ENCODE measurements at regions not wholly inside any gene's neighbourhood (a gene's known extent, or its start where the extent isn't known, plus 50 kb on each side); places are given as distances from the start of the nearest gene placed in this dataset.

- no peak overlapping the region for H3K27ac ChIP-seq
- H3K4me3 ChIP-seq, result no peak overlapping the region
- DNase-seq (ENCODE audit: low spot score in 2 of 2), result no peak
- TF ChIP-seq POLR2AphosphoS5 (IDR thresholded peaks at IDR 0.05) (no peak), EP300 (IDR thresholded peaks at IDR 0.05) (no peak), POLR2A (IDR thresholded peaks at IDR 0.05) (no peak), CTCF (IDR thresholded peaks at IDR 0.05) (no peak)
- peaks cover 4% of the 10 kb centered on the region for H3K4me1 ChIP-seq
- no peaks in the 10 kb centered on the region for H3K9me3 ChIP-seq
- 100% methylated on average over 1 of the region's 1 CpG for WGBS
- H3K36me3 ChIP-seq, result no peaks in the 10 kb centered on the region
- no peaks in the 10 kb centered on the region for H3K27me3 ChIP-seq
These were observed 446.1 kb downstream of the TTLL7 start for GRCh38 chr1:83552820-83553219.

- no peak for DNase-seq (ENCODE audit: low spot score in 2 of 2)
- Histone ChIP-seq H3K27me3 (no peaks in the 10 kb centered on the region), H3K36me3 (no peaks in the 10 kb centered on the region), H3K27ac (no peak overlapping the region), H3K9me3 (no peaks in the 10 kb centered on the region), H3K4me3 (no peak overlapping the region), H3K4me1 (no peaks in the 10 kb centered on the region)
- 92% methylated on average over 1 of the region's 1 CpG for WGBS
- TF ChIP-seq POLR2A (IDR thresholded peaks at IDR 0.05), result no peak
- TF ChIP-seq CTCF (IDR thresholded peaks at IDR 0.05), result no peak
- no peak for TF ChIP-seq EP300 (IDR thresholded peaks at IDR 0.05)
These were observed 450.6 kb downstream of the TTLL7 start for GRCh38 chr1:83548311-83548710.

GRCh38 chr1:83547901-83548300, 451.0 kb downstream of the TTLL7 start:
- no peaks in the 10 kb centered on the region for H3K27me3 ChIP-seq
- H3K4me1 ChIP-seq, result no peaks in the 10 kb centered on the region
- 87% methylated on average over 6 of the region's 6 CpGs for WGBS
- no peak overlapping the region for H3K4me3 ChIP-seq
- no peaks in the 10 kb centered on the region for H3K36me3 ChIP-seq
- TF ChIP-seq POLR2AphosphoS5 (IDR thresholded peaks at IDR 0.05) (no peak), POLR2A (IDR thresholded peaks at IDR 0.05) (no peak), CTCF (IDR thresholded peaks at IDR 0.05) (no peak), EP300 (IDR thresholded peaks at IDR 0.05) (no peak)
- H3K27ac ChIP-seq, result no peak overlapping the region
- no peak for DNase-seq (ENCODE audit: low spot score in 2 of 2)
- H3K9me3 ChIP-seq, result no peaks in the 10 kb centered on the region

GRCh38 chr1:83546874-83547273, 452.1 kb downstream of the TTLL7 start:
- Histone ChIP-seq H3K9me3 (no peaks in the 10 kb centered on the region), H3K27me3 (no peaks in the 10 kb centered on the region), H3K36me3 (no peaks in the 10 kb centered on the region), H3K27ac (no peak overlapping the region), H3K4me3 (no peak overlapping the region), H3K4me1 (no peaks in the 10 kb centered on the region)
- DNase-seq (ENCODE audit: low spot score in 2 of 2), result no peak
- 25% methylated on average over 1 of the region's 1 CpG for WGBS
- TF ChIP-seq POLR2A (IDR thresholded peaks at IDR 0.05) (no peak), POLR2AphosphoS5 (IDR thresholded peaks at IDR 0.05) (no peak), EP300 (IDR thresholded peaks at IDR 0.05) (no peak), CTCF (IDR thresholded peaks at IDR 0.05) (no peak)

- Histone ChIP-seq H3K27me3 (no peaks in the 10 kb centered on the region), H3K4me3 (no peak overlapping the region), H3K36me3 (no peaks in the 10 kb centered on the region), H3K27ac (no peak overlapping the region), H3K4me1 (no peaks in the 10 kb centered on the region), H3K9me3 (no peaks in the 10 kb centered on the region)
- no peak for TF ChIP-seq POLR2AphosphoS5 (IDR thresholded peaks at IDR 0.05)
- TF ChIP-seq POLR2A (IDR thresholded peaks at IDR 0.05), result no peak
- no peak for TF ChIP-seq EP300 (IDR thresholded peaks at IDR 0.05)
- no peak for TF ChIP-seq CTCF (IDR thresholded peaks at IDR 0.05)
- DNase-seq (ENCODE audit: low spot score in 2 of 2), result no peak
- 73% methylated on average over 5 of the region's 5 CpGs for WGBS
These were observed 453.7 kb downstream of the TTLL7 start for GRCh38 chr1:83545066-83545862.

Data from suprapubic skin (tissue), 4 donors.